Caco-2 (cell line): ENCODE measurements at regions not wholly inside any gene's neighbourhood (a gene's known extent, or its start where the extent isn't known, plus 50 kb on each side); places are given as distances from the start of the nearest gene placed in this dataset.
A peak's percentile ranks its signal among the peaks of the same experiment; 100 is the strongest.

Experiments used
- BruUV-seq: library from RNA; stranded (reverse); fragments of 400-500 nt; replicated peaks from 2 replicates; lab custom pipeline; 2021; lab: Mats Ljungman, UMichigan
- CTCF ChIA-PET: fragments of 300-600 bp; sonication (Branson Sonifier 250); formaldehyde crosslinking; loops from one replicate; lab custom pipeline; 2022; ENCODE audit warnings: antibody characterized with exemption; lab: Charles Lee
- POLR2A ChIA-PET: fragments of 300-600 bp; sonication (Branson Sonifier 250); formaldehyde crosslinking; loops from one replicate; lab custom pipeline; 2022; ENCODE audit warnings: antibody characterized with exemption; lab: Charles Lee
- DNase-seq, 2 experiments: peaks; one replicate each; pipeline versions ENCODE4 v3.0.0 to v3.0.0-alpha.2; 2020 to 2022
- H3K27me3 ChIP-seq: replicated peaks from 2 replicates; pipeline ENCODE4 v1.6.0; 2011; ENCODE audit warnings: low read length; ENCODE audit not compliant: control insufficient read depth, insufficient read depth
- H3K36me3 ChIP-seq: 2 replicates; pipeline ENCODE4 v1.5.1; 2011; ENCODE audit warnings: low read length; ENCODE audit not compliant: control insufficient read depth, insufficient read depth
- H3K4me1 ChIP-seq: fragments of 250-450 bp; sonication (Bioruptor Pico); 2 replicates; pipeline ENCODE4 v1.5.1; 2020; ENCODE audit warnings: mild to moderate bottlenecking
- H3K4me3 ChIP-seq: 2 replicates; pipeline ENCODE4 v1.5.1; 2011; ENCODE audit warnings: low read depth, mild to moderate bottlenecking, control low read depth, low read length
- H3K9me3 ChIP-seq: fragments of 250-450 bp; sonication (Bioruptor Pico); 2 replicates; pipeline ENCODE4 v1.5.1; 2020; ENCODE audit warnings: mild to moderate bottlenecking, moderate library complexity
- H3K27ac Mint-ChIP-seq: one replicate; pipeline ENCODE4 v1.8.0; 2022; ENCODE audit warnings: mixed read lengths; ENCODE audit not compliant: unreplicated experiment
- H3K27me3 Mint-ChIP-seq: one replicate; pipeline ENCODE4 v1.8.0; 2022; ENCODE audit warnings: mixed read lengths; ENCODE audit not compliant: insufficient read depth, unreplicated experiment
- H3K36me3 Mint-ChIP-seq: one replicate; pipeline ENCODE4 v1.8.0; 2022; ENCODE audit warnings: mild to moderate bottlenecking, mixed read lengths; ENCODE audit not compliant: insufficient read depth, unreplicated experiment
- H3K4me1 Mint-ChIP-seq: one replicate; pipeline ENCODE4 v1.8.0; 2022; ENCODE audit warnings: low read depth, mixed read lengths; ENCODE audit not compliant: unreplicated experiment
- H3K4me3 Mint-ChIP-seq: one replicate; pipeline ENCODE4 v1.8.0; 2022; ENCODE audit warnings: mild to moderate bottlenecking, moderate library complexity, mixed read lengths; ENCODE audit not compliant: unreplicated experiment
- H3K9me3 Mint-ChIP-seq: one replicate; pipeline ENCODE4 v1.8.0; 2022; ENCODE audit warnings: mixed read lengths; ENCODE audit not compliant: unreplicated experiment
- CTCF ChIP-seq, 2 experiments: fragments of 200-600 bp in 1 of 2; IDR thresholded peaks; 1 replicate in 1 of 2; 2 replicates in 1 of 2; pipeline versions ENCODE4 v1.5.1 to v1.8.0; 2011 to 2022; ENCODE audit warnings: antibody characterized with exemption in 1 of 2, control low read depth in 1 of 2, inconsistent platforms in 1 of 2, low read depth in 1 of 2, low read length in 1 of 2, mild to moderate bottlenecking in 1 of 2, moderate library complexity in 1 of 2; ENCODE audit not compliant: insufficient read depth in 1 of 2, severe bottlenecking in 1 of 2, unreplicated experiment in 1 of 2
- intact Hi-C: fragments of 100-400 bp; cut with micrococcal nuclease; formaldehyde crosslinking; loops from one replicate; pipeline ENCODE4 v1.10.0; 2022; ENCODE audit not compliant: unreplicated experiment

DNA sequence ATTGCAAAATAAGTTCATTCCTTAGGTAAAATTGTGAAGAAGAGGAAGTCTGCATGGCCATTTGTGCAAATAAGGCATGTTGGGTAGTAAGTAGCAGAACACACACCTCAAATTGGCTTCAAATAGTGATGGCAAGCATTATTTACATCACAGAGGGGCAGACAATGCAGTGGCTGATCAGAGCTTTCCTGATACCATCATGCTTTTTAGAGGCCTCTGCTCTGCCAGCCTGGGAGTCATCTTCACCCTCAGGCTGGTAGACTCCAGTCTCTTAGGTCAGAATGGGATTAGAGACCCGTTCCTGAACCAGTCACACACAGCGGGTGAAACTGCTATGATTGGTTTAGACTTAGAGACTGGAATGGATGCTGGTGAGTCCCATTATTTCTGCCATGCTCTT lies 396.0 kb upstream of the MCTP2 start:
- H3K4me3 ChIP-seq = no peak overlapping the region
- CTCF ChIA-PET = no interaction called here
- H3K36me3 Mint-ChIP-seq = no peaks in the 10 kb centered on the region
- H3K4me1 ChIP-seq = peaks cover 5% of the 10 kb centered on the region
- H3K27ac Mint-ChIP-seq = no peak overlapping the region
- no peaks in the 10 kb centered on the region for H3K27me3 ChIP-seq
- H3K9me3 ChIP-seq = no peaks in the 10 kb centered on the region
- BruUV-seq = no TSS peak
- no peak for DNase-seq
- no peaks in the 10 kb centered on the region for H3K4me1 Mint-ChIP-seq
- no peaks in the 10 kb centered on the region for H3K36me3 ChIP-seq
- no peaks in the 10 kb centered on the region for H3K9me3 Mint-ChIP-seq
- H3K4me3 Mint-ChIP-seq = no peak overlapping the region
- intact Hi-C loops = no loop called here
- no peak for TF ChIP-seq CTCF (IDR thresholded peaks at IDR 0.05; ENCODE audit: insufficient read depth in 1 of 2, low read depth in 1 of 2, low read length in 1 of 2, severe bottlenecking in 1 of 2, unreplicated experiment in 1 of 2)
- POLR2A ChIA-PET = no interaction called here
- H3K27me3 Mint-ChIP-seq = no peaks in the 10 kb centered on the region

GRCh38 chr15:93831641-93832040 lies 399.7 kb upstream of the MCTP2 start:
- no peaks in the 10 kb centered on the region for H3K36me3 ChIP-seq
- no peak for DNase-seq
- H3K4me1 ChIP-seq = peaks cover 26% of the 10 kb centered on the region
- H3K36me3 Mint-ChIP-seq = no peaks in the 10 kb centered on the region
- peaks cover 10% of the 10 kb centered on the region for H3K4me1 Mint-ChIP-seq
- intact Hi-C loops = no loop called here
- H3K9me3 ChIP-seq = no peaks in the 10 kb centered on the region
- no peak overlapping the region for H3K4me3 ChIP-seq
- no peaks in the 10 kb centered on the region for H3K9me3 Mint-ChIP-seq
- CTCF ChIA-PET = no interaction called here
- POLR2A ChIA-PET = no interaction called here
- no peak overlapping the region for H3K4me3 Mint-ChIP-seq
- no peaks in the 10 kb centered on the region for H3K27me3 Mint-ChIP-seq
- H3K27ac Mint-ChIP-seq = no peak overlapping the region
- no peak for TF ChIP-seq CTCF (IDR thresholded peaks at IDR 0.05; ENCODE audit: insufficient read depth in 1 of 2, low read depth in 1 of 2, low read length in 1 of 2, severe bottlenecking in 1 of 2, unreplicated experiment in 1 of 2)
- no peaks in the 10 kb centered on the region for H3K27me3 ChIP-seq
- BruUV-seq = no TSS peak

GRCh38 chr15:93830221-93831080 lies 400.9 kb upstream of the MCTP2 start:
- Mint-ChIP-seq H3K4me1 (peaks cover 10% of the 10 kb centered on the region), H3K27me3 (no peaks in the 10 kb centered on the region), H3K36me3 (no peaks in the 10 kb centered on the region), H3K4me3 (no peak overlapping the region), H3K27ac (peak overlapping the region; percentile 11), H3K9me3 (no peaks in the 10 kb centered on the region)
- TF ChIP-seq CTCF (IDR thresholded peaks at IDR 0.05; ENCODE audit: insufficient read depth in 1 of 2, low read depth in 1 of 2, low read length in 1 of 2, severe bottlenecking in 1 of 2, unreplicated experiment in 1 of 2) = no peak
- intact Hi-C loops = no loop called here
- BruUV-seq = no TSS peak
- Histone ChIP-seq H3K4me3 (no peak overlapping the region), H3K9me3 (no peaks in the 10 kb centered on the region), H3K4me1 (peaks cover 26% of the 10 kb centered on the region), H3K27me3 (no peaks in the 10 kb centered on the region), H3K36me3 (no peaks in the 10 kb centered on the region)
- ChIA-PET CTCF (interaction anchor here (1.0 kb wide), 1 partner anchor 289 kb away, joined by 9 read pairs; no protein-coding TSS in a partner anchor), POLR2A (no interaction called here)
- no peak for DNase-seq
